H9 (cell line): ENCODE measurements at regions not wholly inside any gene's neighbourhood (a gene's known extent, or its start where the extent isn't known, plus 50 kb on each side); places are given as distances from the start of the nearest gene placed in this dataset.

Experiments
- DNase-seq: peaks from one replicate; pipeline ENCODE4 v3.0.0-alpha.2; 2017
- H2AFZ ChIP-seq: one replicate; pipeline ENCODE4 v1.6.1; 2013; ENCODE audit warnings: mild to moderate bottlenecking, low read length, control low read depth, moderate library complexity
- H2AK5ac ChIP-seq: 2 replicates; pipeline ENCODE4 v1.6.1; 2013; ENCODE audit warnings: low read length, control low read depth, mixed read lengths; ENCODE audit not compliant: insufficient read length
- H2BK120ac ChIP-seq: one replicate; pipeline ENCODE4 v1.6.1; 2013; ENCODE audit warnings: low read depth, mild to moderate bottlenecking, low read length, control low read depth, inconsistent platforms; ENCODE audit not compliant: poor library complexity, severe bottlenecking
- H2BK12ac ChIP-seq: 2 replicates; pipeline ENCODE4 v1.6.1; 2013; ENCODE audit warnings: low read length, control low read depth, mixed read lengths, low read depth; ENCODE audit not compliant: insufficient read length
- H2BK15ac ChIP-seq: 2 replicates; pipeline ENCODE4 v1.6.1; 2013; ENCODE audit warnings: low read depth, low read length, control low read depth
- H2BK20ac ChIP-seq: one replicate; pipeline ENCODE4 v1.6.1; 2013; ENCODE audit warnings: low read depth, mild to moderate bottlenecking, low read length, control low read depth, inconsistent platforms; ENCODE audit not compliant: poor library complexity, severe bottlenecking
- H2BK5ac ChIP-seq: 2 replicates; pipeline ENCODE4 v1.6.1; 2013; ENCODE audit warnings: low read length, control low read depth, mixed read lengths; ENCODE audit not compliant: insufficient read length
- H3K14ac ChIP-seq: 2 replicates; pipeline ENCODE4 v1.6.1; 2013; ENCODE audit warnings: low read length, control low read depth; ENCODE audit not compliant: insufficient read depth
- H3K18ac ChIP-seq: 2 replicates; pipeline ENCODE4 v1.6.1; 2013; ENCODE audit warnings: low read depth, mild to moderate bottlenecking, mixed read lengths, low read length, control low read depth; ENCODE audit not compliant: insufficient read length
- H3K23ac ChIP-seq: 2 replicates; pipeline ENCODE4 v1.6.1; 2013; ENCODE audit warnings: low read length, control low read depth, mixed read lengths, low read depth; ENCODE audit not compliant: insufficient read length
- H3K23me2 ChIP-seq: 2 replicates; pipeline ENCODE4 v1.6.1; 2013; ENCODE audit warnings: low read depth, mild to moderate bottlenecking, mixed read lengths, low read length, control low read depth; ENCODE audit not compliant: insufficient read length, poor library complexity, severe bottlenecking
- H3K27ac ChIP-seq: 2 replicates; pipeline ENCODE4 v1.5.1; 2013; ENCODE audit warnings: low read length, control low read depth, mixed read lengths, low read depth; ENCODE audit not compliant: insufficient read length
- H3K27me3 ChIP-seq: 2 replicates; pipeline ENCODE4 v1.6.1; 2013; ENCODE audit warnings: low read length, control low read depth, inconsistent platforms; ENCODE audit not compliant: insufficient read depth
- H3K4ac ChIP-seq: 2 replicates; pipeline ENCODE4 v1.6.1; 2013; ENCODE audit warnings: low read depth, mild to moderate bottlenecking, control low read depth, inconsistent platforms, low read length, moderate library complexity
- H3K4me1 ChIP-seq: 2 replicates; pipeline ENCODE4 v1.6.1; 2013; ENCODE audit warnings: low read length, control low read depth, inconsistent platforms; ENCODE audit not compliant: insufficient read depth
- H3K4me2 ChIP-seq: 2 replicates; pipeline ENCODE4 v1.6.1; 2013; ENCODE audit warnings: low read length, control low read depth, mixed read lengths; ENCODE audit not compliant: insufficient read length, insufficient read depth
- H3K56ac ChIP-seq: 2 replicates; pipeline ENCODE4 v1.6.1; 2013; ENCODE audit warnings: low read depth, mild to moderate bottlenecking, mixed read lengths, low read length, control low read depth; ENCODE audit not compliant: insufficient read length
- H3K79me1 ChIP-seq: 2 replicates; pipeline ENCODE4 v1.6.1; 2013; ENCODE audit warnings: low read depth, mild to moderate bottlenecking, moderate library complexity, low read length, control low read depth, inconsistent platforms; ENCODE audit not compliant: insufficient read depth, poor library complexity, severe bottlenecking
- H3K79me2 ChIP-seq: 2 replicates; pipeline ENCODE4 v1.6.1; 2013; ENCODE audit warnings: low read length, control low read depth, inconsistent platforms; ENCODE audit not compliant: insufficient read depth
- H3K9ac ChIP-seq: 2 replicates; pipeline ENCODE4 v1.6.1; 2013; ENCODE audit warnings: low read length, control low read depth, mixed read lengths; ENCODE audit not compliant: insufficient read length; ENCODE audit errors: extremely low read depth
- H3K9me3 ChIP-seq: one replicate; pipeline ENCODE4 v1.6.1; 2013; ENCODE audit warnings: low read depth, low read length, inconsistent platforms; ENCODE audit not compliant: control insufficient read depth
- H3T11ph ChIP-seq: one replicate; pipeline ENCODE4 v1.6.1; 2013; ENCODE audit warnings: mild to moderate bottlenecking, low read length, control low read depth, inconsistent platforms
- H4K20me1 ChIP-seq: one replicate; pipeline ENCODE4 v1.6.1; 2013; ENCODE audit not compliant: control insufficient read depth, insufficient read length, insufficient read depth
- H4K5ac ChIP-seq: 2 replicates; pipeline ENCODE4 v1.6.1; 2013; ENCODE audit warnings: low read depth, mild to moderate bottlenecking, mixed read lengths, low read length, control low read depth; ENCODE audit not compliant: insufficient read length
- H4K8ac ChIP-seq: replicated peaks from 2 replicates; pipeline ENCODE4 v1.6.1; 2013; ENCODE audit warnings: low read length, control low read depth, mixed read lengths, low read depth; ENCODE audit not compliant: insufficient read length
- H4K91ac ChIP-seq: 2 replicates; pipeline ENCODE4 v1.6.1; 2013; ENCODE audit warnings: low read depth, mild to moderate bottlenecking, moderate library complexity, mixed read lengths, low read length, control low read depth; ENCODE audit not compliant: insufficient read length
- H3K27ac Mint-ChIP-seq, 3 experiments: 2 replicates in 2 of 3; 3 replicates in 1 of 3; pipeline ENCODE4 v1.8.0; 2020 to 2021; ENCODE audit warnings: mixed read lengths in 3 of 3, mild to moderate bottlenecking in 1 of 3, moderate library complexity in 1 of 3
- H3K27me3 Mint-ChIP-seq: 2 replicates; pipeline ENCODE4 v1.8.0; 2021; ENCODE audit warnings: low read depth, mild to moderate bottlenecking, moderate library complexity, mixed read lengths
- H3K36me3 Mint-ChIP-seq, 3 experiments: 2 replicates in 2 of 3; 3 replicates in 1 of 3; pipeline ENCODE4 v1.8.0; 2020 to 2021; ENCODE audit warnings: low read depth in 3 of 3, mixed read lengths in 3 of 3; ENCODE audit not compliant: insufficient read depth in 1 of 3
- H3K4me1 Mint-ChIP-seq, 2 experiments: 2 replicates each; pipeline ENCODE4 v1.8.0; 2020; ENCODE audit warnings: mixed read lengths in 2 of 2
- H3K4me3 Mint-ChIP-seq, 2 experiments: 2 replicates in 1 of 2; 3 replicates in 1 of 2; pipeline ENCODE4 v1.8.0; 2020 to 2021; ENCODE audit warnings: mild to moderate bottlenecking in 2 of 2, mixed read lengths in 2 of 2, moderate library complexity in 1 of 2
- H3K9me3 Mint-ChIP-seq, 2 experiments: 2 replicates in 1 of 2; 3 replicates in 1 of 2; pipeline ENCODE4 v1.8.0; 2020; ENCODE audit warnings: mild to moderate bottlenecking in 2 of 2, mixed read lengths in 2 of 2, moderate library complexity in 1 of 2
- CTCF ChIP-seq: fragments of 200-600 bp; sonication (generic); conservative IDR thresholded peaks from 3 replicates; pipeline ENCODE4 v1.8.0; 2021; ENCODE audit warnings: antibody characterized with exemption, mild to moderate bottlenecking
- WGBS: extraction: QIAGEN DNeasy Blood & Tissue Kit; methylation state at CpG from one replicate; pipeline ENCODE4 v1.1.7; 2013; ENCODE audit warnings: missing lambda C conversion rate, low lambda C conversion rate, mixed read lengths; ENCODE audit not compliant: insufficient read length; ENCODE audit errors: extremely low coverage; 5-methylcytosine and 5-hydroxymethylcytosine counted together

GRCh38 chr21:19702726-19703125 is 1295.5 kb upstream of the NCAM2 start:
- Mint-ChIP-seq H3K4me1 (peaks cover 3 to 7% of the 10 kb centered on the region in 2 experiments; a peak in 3 of 4 replicates), H3K27me3 (no peaks in the 10 kb centered on the region), H3K4me3 (no peak overlapping the region), H3K36me3 (peaks cover 0 to 18% (median 7%) of the 10 kb centered on the region in 3 experiments; a peak in 6 of 7 replicates), H3K9me3 (peaks cover 10 to 18% of the 10 kb centered on the region in 2 experiments), H3K27ac (no peak overlapping the region)
- no peak overlapping the region for H3K4me2 ChIP-seq
- no peak overlapping the region for H2BK15ac ChIP-seq
- H4K20me1 ChIP-seq: no peaks in the 10 kb centered on the region
- H4K91ac ChIP-seq: no peak overlapping the region
- no peak overlapping the region for H4K5ac ChIP-seq
- no peaks in the 10 kb centered on the region for H3K9me3 ChIP-seq
- no peak overlapping the region for H2BK5ac ChIP-seq
- no peak overlapping the region for H3K23ac ChIP-seq
- H3K56ac ChIP-seq: no peak overlapping the region
- TF ChIP-seq CTCF: no peak
- H3K27ac ChIP-seq: no peak overlapping the region
- H3K23me2 ChIP-seq: no peaks in the 10 kb centered on the region
- H2BK120ac ChIP-seq: no peak overlapping the region
- DNase-seq: no peak
- H2AK5ac ChIP-seq: no peak overlapping the region
- no peaks in the 10 kb centered on the region for H3K79me1 ChIP-seq
- no peak overlapping the region for H3K18ac ChIP-seq
- no peaks in the 10 kb centered on the region for H3K79me2 ChIP-seq
- no peak overlapping the region for H3K4ac ChIP-seq
- no peaks in the 10 kb centered on the region for H3K27me3 ChIP-seq
- WGBS: no CpG with 5 or more reads among the region's 1 CpG
- no peak overlapping the region for H3T11ph ChIP-seq
- no peak overlapping the region for H4K8ac ChIP-seq
- no peaks in the 10 kb centered on the region for H3K4me1 ChIP-seq
- no peak overlapping the region for H2AFZ ChIP-seq
- no peak overlapping the region for H2BK12ac ChIP-seq
- no peak overlapping the region for H3K14ac ChIP-seq
- no peak overlapping the region for H3K9ac ChIP-seq
- no peak overlapping the region for H2BK20ac ChIP-seq
